ENCODE measurements at regions not wholly inside any gene's neighbourhood (a gene's known extent, or its start where the extent isn't known, plus 50 kb on each side); places are given as distances from the start of the nearest gene placed in this dataset.

DNA sequence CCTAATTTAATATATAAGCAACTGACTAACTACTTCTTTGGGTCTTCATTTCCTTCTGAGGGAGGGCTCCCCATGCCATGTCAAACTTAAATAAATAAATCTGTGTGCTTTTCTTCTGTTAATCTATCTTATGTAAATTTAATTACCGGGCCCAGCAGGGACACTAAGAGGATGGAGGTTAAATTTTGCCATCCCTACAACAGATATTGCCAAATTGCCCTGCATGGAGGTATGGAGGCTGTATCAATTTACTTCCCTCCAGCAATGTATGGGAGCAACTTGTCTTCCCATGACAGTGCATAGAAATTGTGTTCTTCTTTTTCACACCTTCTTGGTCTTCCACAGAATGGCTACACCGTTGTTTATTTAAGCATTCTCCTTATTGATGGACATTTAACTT, 129.0 kb downstream of the NFKBIZ start (continued):
- no peak for TF ChIP-seq RAD21 (IDR thresholded peaks at IDR 0.05; ENCODE audit: insufficient read depth, low read depth, low read length)
- no peak for TF ChIP-seq CBX3 (IDR thresholded peaks at IDR 0.05; ENCODE audit: borderline replicate concordance, low read depth)
- no peak for TF ChIP-seq TARDBP (IDR thresholded peaks at IDR 0.05; ENCODE audit: borderline replicate concordance)

- 98% methylated on average over 3 of the region's 3 CpGs for WGBS (ENCODE audit: insufficient coverage, insufficient replicate concordance, low lambda C conversion rate, missing lambda C conversion rate)
- no peak overlapping the region for H3K4me2 ChIP-seq (ENCODE audit: control insufficient read depth, insufficient read depth)
- no TSS peak for BruUV-seq (replicated peaks)
- H3K79me2 ChIP-seq (ENCODE audit: control insufficient read depth, insufficient read depth, low read length) = no peaks in the 10 kb centered on the region
- in situ Hi-C loops (cut with MboI) (no loop called here), intact Hi-C loops (cut with micrococcal nuclease; ENCODE audit: unreplicated experiment) (no loop called here)
- RAD21 ChIA-PET (ENCODE audit: unreplicated experiment) = interaction anchor here (0.6 to 1.2 kb wide), 2 partner anchors 79 to 130 kb away, joined by 3 read pairs; no protein-coding TSS in a partner anchor
- CTCF ChIA-PET = no interaction called here
- H3K9ac ChIP-seq (ENCODE audit: control insufficient read depth, insufficient read depth, low read length) = no peak overlapping the region
- no peak overlapping the region for H2AFZ ChIP-seq (ENCODE audit: control insufficient read depth, low read depth, low read length)
- no peaks in the 10 kb centered on the region; the same call in 1 of the 3 replicates for H3K9me3 ChIP-seq (replicated peaks; ENCODE audit: control insufficient read depth, insufficient read depth, low read length)
- H3K27ac ChIP-seq (ENCODE audit: control insufficient read depth, insufficient read depth) = no peak overlapping the region
- H3K27me3 ChIP-seq (replicated peaks in 1 of 2; ENCODE audit: control insufficient read depth in 2 of 2, insufficient read depth in 2 of 2, low read length in 1 of 2) = no peaks in the 10 kb centered on the region
- H3K4me3 ChIP-seq = no peak overlapping the region
- peaks cover 14% of the 10 kb centered on the region; the same call in 1 of the 2 replicates for H3K4me1 ChIP-seq (ENCODE audit: control insufficient read depth, insufficient read depth, low read length)
- no peaks in the 10 kb centered on the region for H4K20me1 ChIP-seq (ENCODE audit: control insufficient read depth, insufficient read depth)
- POLR2A ChIA-PET = no interaction called here
- ATAC-seq = no peak
- no peak for FAIRE-seq
- DNase-seq (ENCODE audit: low read depth, low spot score) = no peak
- SMC1A ChIA-PET (ENCODE audit: uncharacterized antibody, unreplicated experiment) = interaction anchor here (1.0 to 4.1 kb wide), 3 partner anchors 33 to 246 kb away, joined by 3 to 20 read pairs (median 6); no protein-coding TSS in a partner anchor
- H3K36me3 ChIP-seq (ENCODE audit: control insufficient read depth in 2 of 2, insufficient read depth in 2 of 2, low read length in 1 of 2) = no peaks in the 10 kb centered on the region; a peak in 1 of 4 replicates
- TF ChIP-seq ZBTB40 (IDR thresholded peaks at IDR 0.05; ENCODE audit: borderline replicate concordance) (no peak), SMARCA5 (IDR thresholded peaks at IDR 0.05) (no peak), MTA2 (IDR thresholded peaks at IDR 0.05; ENCODE audit: low read depth) (no peak), PKNOX1 (IDR thresholded peaks at IDR 0.05) (no peak), MTA3 (IDR thresholded peaks at IDR 0.05; ENCODE audit: borderline replicate concordance, low read length) (no peak), NFYB (IDR thresholded peaks at IDR 0.05; ENCODE audit: insufficient read depth, low read depth, low read length) (no peak), DPF2 (IDR thresholded peaks at IDR 0.05) (no peak), ZNF217 (IDR thresholded peaks at IDR 0.05) (no peak)
- TF ChIP-seq, protein P1, sequence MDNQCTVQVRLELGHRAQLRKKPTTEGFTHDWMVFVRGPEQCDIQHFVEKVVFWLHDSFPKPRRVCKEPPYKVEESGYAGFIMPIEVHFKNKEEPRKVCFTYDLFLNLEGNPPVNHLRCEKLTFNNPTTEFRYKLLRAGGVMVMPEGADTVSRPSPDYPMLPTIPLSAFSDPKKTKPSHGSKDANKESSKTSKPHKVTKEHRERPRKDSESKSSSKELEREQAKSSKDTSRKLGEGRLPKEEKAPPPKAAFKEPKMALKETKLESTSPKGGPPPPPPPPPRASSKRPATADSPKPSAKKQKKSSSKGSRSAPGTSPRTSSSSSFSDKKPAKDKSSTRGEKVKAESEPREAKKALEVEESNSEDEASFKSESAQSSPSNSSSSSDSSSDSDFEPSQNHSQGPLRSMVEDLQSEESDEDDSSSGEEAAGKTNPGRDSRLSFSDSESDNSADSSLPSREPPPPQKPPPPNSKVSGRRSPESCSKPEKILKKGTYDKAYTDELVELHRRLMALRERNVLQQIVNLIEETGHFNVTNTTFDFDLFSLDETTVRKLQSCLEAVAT (IDR thresholded peaks at IDR 0.05) = no peak
- TF ChIP-seq, protein P2, sequence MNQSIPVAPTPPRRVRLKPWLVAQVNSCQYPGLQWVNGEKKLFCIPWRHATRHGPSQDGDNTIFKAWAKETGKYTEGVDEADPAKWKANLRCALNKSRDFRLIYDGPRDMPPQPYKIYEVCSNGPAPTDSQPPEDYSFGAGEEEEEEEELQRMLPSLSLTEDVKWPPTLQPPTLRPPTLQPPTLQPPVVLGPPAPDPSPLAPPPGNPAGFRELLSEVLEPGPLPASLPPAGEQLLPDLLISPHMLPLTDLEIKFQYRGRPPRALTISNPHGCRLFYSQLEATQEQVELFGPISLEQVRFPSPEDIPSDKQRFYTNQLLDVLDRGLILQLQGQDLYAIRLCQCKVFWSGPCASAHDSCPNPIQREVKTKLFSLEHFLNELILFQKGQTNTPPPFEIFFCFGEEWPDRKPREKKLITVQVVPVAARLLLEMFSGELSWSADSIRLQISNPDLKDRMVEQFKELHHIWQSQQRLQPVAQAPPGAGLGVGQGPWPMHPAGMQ (IDR thresholded peaks at IDR 0.05; ENCODE audit: borderline replicate concordance) = no peak
- TF ChIP-seq, protein P3, sequence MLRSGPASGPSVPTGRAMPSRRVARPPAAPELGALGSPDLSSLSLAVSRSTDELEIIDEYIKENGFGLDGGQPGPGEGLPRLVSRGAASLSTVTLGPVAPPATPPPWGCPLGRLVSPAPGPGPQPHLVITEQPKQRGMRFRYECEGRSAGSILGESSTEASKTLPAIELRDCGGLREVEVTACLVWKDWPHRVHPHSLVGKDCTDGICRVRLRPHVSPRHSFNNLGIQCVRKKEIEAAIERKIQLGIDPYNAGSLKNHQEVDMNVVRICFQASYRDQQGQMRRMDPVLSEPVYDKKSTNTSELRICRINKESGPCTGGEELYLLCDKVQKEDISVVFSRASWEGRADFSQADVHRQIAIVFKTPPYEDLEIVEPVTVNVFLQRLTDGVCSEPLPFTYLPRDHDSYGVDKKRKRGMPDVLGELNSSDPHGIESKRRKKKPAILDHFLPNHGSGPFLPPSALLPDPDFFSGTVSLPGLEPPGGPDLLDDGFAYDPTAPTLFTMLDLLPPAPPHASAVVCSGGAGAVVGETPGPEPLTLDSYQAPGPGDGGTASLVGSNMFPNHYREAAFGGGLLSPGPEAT (IDR thresholded peaks at IDR 0.05; ENCODE audit: low read depth) = no peak
Observed at GRCh38 chr3:101979033-101979432, 129.7 kb downstream of the NFKBIZ start.
